ENCODE measurements at regions not wholly inside any gene's neighbourhood (a gene's known extent, or its start where the extent isn't known, plus 50 kb on each side); places are given as distances from the start of the nearest gene placed in this dataset.

- H3K14ac ChIP-seq (ENCODE audit: insufficient read depth, low read length): no peak overlapping the region
- H2BK120ac ChIP-seq (ENCODE audit: low read depth, low read length, poor library complexity, severe bottlenecking): no peak overlapping the region
- no peak overlapping the region for H2BK5ac ChIP-seq (ENCODE audit: insufficient read length, low read length)
- H3K23ac ChIP-seq (ENCODE audit: insufficient read length, low read depth, low read length): no peak overlapping the region
- H3K56ac ChIP-seq (ENCODE audit: insufficient read length, low read depth, low read length): no peak overlapping the region
- no peak overlapping the region for H2AFZ ChIP-seq (ENCODE audit: low read length)
- no peak overlapping the region for H4K5ac ChIP-seq (ENCODE audit: insufficient read length, low read depth, low read length)
- no peak overlapping the region for H3K4ac ChIP-seq (ENCODE audit: low read depth, low read length)
- no peak for DNase-seq
- no peak overlapping the region for H3K4me2 ChIP-seq (ENCODE audit: insufficient read depth, insufficient read length, low read length)
- H3K79me1 ChIP-seq (ENCODE audit: insufficient read depth, low read depth, low read length, poor library complexity, severe bottlenecking): no peaks in the 10 kb centered on the region
- no peak overlapping the region for H3K27ac Mint-ChIP-seq
- H2BK15ac ChIP-seq (ENCODE audit: low read depth, low read length): no peak overlapping the region
- no peak overlapping the region for H2BK20ac ChIP-seq (ENCODE audit: low read depth, low read length, poor library complexity, severe bottlenecking)
- no peak overlapping the region for H2BK12ac ChIP-seq (ENCODE audit: insufficient read length, low read depth, low read length)
- H3K9me3 ChIP-seq (ENCODE audit: control insufficient read depth, low read depth, low read length): no peaks in the 10 kb centered on the region
- no peak overlapping the region for H4K8ac ChIP-seq (replicated peaks; ENCODE audit: insufficient read length, low read depth, low read length)
- no peaks in the 10 kb centered on the region for H3K79me2 ChIP-seq (ENCODE audit: insufficient read depth, low read length)
- H3K18ac ChIP-seq (ENCODE audit: insufficient read length, low read depth, low read length): no peak overlapping the region
- no peaks in the 10 kb centered on the region for H3K4me1 ChIP-seq (ENCODE audit: insufficient read depth, low read length)
- WGBS (ENCODE audit: extremely low coverage, insufficient read length, low lambda C conversion rate): no CpG with 5 or more reads among the region's 1 CpG
- no peak overlapping the region for H3K27ac ChIP-seq (ENCODE audit: insufficient read length, low read depth, low read length)
- no peak overlapping the region for H3T11ph ChIP-seq (ENCODE audit: low read length)
- TF ChIP-seq CTCF (conservative IDR thresholded peaks at IDR 0.05): no peak
- no peak overlapping the region for H4K91ac ChIP-seq (ENCODE audit: insufficient read length, low read depth, low read length)
- no peaks in the 10 kb centered on the region for H4K20me1 ChIP-seq (ENCODE audit: control insufficient read depth, insufficient read depth, insufficient read length)
- no peaks in the 10 kb centered on the region for H3K27me3 ChIP-seq (ENCODE audit: insufficient read depth, low read length)
- H3K4me1 Mint-ChIP-seq: no peaks in the 10 kb centered on the region
- no peaks in the 10 kb centered on the region for H3K36me3 Mint-ChIP-seq (ENCODE audit: insufficient read depth in 1 of 3, low read depth in 3 of 3)
- no peaks in the 10 kb centered on the region for H3K27me3 Mint-ChIP-seq (ENCODE audit: low read depth)
- no peak overlapping the region for H3K9ac ChIP-seq (ENCODE audit: extremely low read depth, insufficient read length, low read length)
- H2AK5ac ChIP-seq (ENCODE audit: insufficient read length, low read length): no peak overlapping the region
- H3K4me3 Mint-ChIP-seq: no peak overlapping the region
- H3K9me3 Mint-ChIP-seq: no peaks in the 10 kb centered on the region
- H3K23me2 ChIP-seq (ENCODE audit: insufficient read length, low read depth, low read length, poor library complexity, severe bottlenecking): no peaks in the 10 kb centered on the region
Observed at GRCh38 chr3:167909504-167909896, 174.0 kb downstream of the SERPINI1 start.

Data from H9 (cell line).